22Rv1 (cell line): ENCODE measurements at regions not wholly inside any gene's neighbourhood (a gene's known extent, or its start where the extent isn't known, plus 50 kb on each side); places are given as distances from the start of the nearest gene placed in this dataset.
"Not testable (repeated sequence)": the region's sequence is repeated elsewhere in the genome, so short reads cannot be mapped to it uniquely, and the experiment has no call there.

Source experiments
- H3K27ac ChIP-seq: fragments of 450-650 bp; 2 replicates; pipeline ENCODE4 v1.5.1; 2017
- CTCF ChIP-seq: fragments of 450-650 bp; IDR thresholded peaks from 2 replicates; pipeline ENCODE4 v1.5.1; 2017; ENCODE audit warnings: mild to moderate bottlenecking
- ZFX ChIP-seq: fragments of 450-650 bp; IDR thresholded peaks from 2 replicates; pipeline ENCODE4 v1.6.1; 2017; ENCODE audit warnings: antibody characterized with exemption, borderline replicate concordance

DNA sequence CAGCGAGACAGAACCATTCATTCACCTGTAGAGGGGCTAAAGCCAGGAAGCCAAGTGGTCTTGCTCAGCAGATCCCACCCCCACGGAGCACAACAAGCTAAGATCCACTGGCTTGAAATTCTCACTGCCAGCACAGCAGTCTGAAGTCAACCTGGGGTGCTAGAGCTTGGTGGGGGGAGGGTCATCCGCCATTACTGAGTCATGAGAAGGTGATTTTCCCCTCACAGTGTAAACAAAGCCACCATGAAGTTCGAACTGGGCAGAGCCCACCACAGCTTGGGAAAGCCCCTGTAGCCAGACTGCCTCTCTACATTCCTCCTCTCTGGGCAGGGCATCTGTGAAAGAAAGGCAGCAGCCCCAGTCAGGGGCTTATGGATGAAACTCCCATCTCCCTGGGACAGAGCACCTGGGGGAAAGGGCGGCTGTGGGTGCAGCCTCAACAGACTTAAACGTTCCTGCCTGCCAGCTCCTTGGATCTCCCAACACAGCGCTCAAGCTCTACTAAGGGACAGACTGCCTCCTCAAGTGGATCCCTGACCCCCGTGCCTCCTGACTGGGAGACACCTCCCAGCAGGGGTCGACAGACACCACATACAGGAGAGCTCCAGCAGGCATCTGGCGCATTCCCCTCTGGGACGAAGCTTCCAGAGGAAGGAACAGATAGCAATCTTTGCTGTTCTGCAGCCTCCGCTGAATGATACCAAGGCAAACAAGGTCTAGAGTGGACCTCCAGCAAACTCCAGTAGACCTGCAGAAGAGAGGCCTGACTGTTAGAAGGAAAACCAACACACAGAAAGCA is 179.0 kb upstream of the KLF7 start:
- TF ChIP-seq CTCF: peak; percentile 12; the same call in 1 of the 2 replicates

GRCh38 chr2:207351171-207351570 is 178.6 kb upstream of the CREB1 start:
- H3K27ac ChIP-seq: no peak overlapping the region
- TF ChIP-seq ZFX: no peak
- TF ChIP-seq CTCF: no peak

More for the DNA sequence above, 179.0 kb upstream of the KLF7 start:
- not testable (repeated sequence) for H3K27ac ChIP-seq

DNA sequence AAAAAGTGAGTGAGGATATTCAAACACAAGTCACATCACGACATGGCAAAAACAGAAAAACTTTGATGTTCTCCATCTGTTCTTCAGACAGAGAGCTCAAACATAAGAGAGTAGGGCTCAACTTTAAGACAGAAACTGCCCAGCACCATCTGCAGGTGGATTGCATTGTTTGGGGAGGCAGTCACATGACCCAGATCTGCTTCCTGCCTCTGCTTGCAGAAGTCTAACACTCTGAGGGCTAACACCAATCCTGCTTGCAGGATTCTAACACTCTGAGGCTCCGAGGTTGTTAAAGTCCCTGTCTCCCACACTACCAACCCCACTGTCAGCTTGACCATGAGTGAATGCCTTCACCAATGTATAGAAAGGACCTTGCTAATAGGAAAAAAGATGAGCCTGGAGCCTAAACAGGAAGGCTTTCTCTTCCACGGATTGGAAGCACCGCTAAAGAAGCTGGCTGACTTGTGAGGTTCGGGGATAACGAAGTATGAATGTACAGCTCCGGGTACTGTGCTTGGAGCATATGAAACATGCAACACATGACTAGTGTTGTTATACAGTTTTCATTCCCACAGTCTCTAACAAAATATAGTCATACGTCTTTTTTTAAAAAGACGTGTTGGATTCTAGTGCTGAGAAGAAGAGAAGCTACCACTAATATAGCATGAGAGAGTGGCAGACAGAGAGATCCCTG is 176.6 kb upstream of the CREB1 start:
- TF ChIP-seq ZFX: no peak
- TF ChIP-seq CTCF: no peak
- H3K27ac ChIP-seq: no peak overlapping the region

DNA sequence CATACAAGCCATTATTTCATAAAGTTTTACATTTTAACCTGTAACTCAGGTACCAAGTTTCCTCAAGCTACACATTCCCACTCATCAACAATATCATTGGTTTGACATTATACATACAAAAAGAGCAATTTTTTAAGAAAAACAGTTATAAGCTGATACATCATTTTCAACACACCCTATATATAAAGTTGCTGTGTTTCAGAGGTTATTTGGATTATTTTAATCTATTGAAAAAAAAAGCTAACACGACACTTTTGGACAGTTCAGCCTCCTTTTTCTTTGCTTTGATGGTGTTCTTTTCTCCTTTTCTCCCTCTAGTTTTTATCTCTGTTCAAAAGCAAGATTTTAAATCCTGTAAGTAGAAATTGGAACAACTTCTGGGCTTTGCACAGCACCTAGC is 175.9 kb upstream of the CREB1 start:
- TF ChIP-seq CTCF: no peak
- TF ChIP-seq ZFX: no peak
- no peak overlapping the region for H3K27ac ChIP-seq

DNA sequence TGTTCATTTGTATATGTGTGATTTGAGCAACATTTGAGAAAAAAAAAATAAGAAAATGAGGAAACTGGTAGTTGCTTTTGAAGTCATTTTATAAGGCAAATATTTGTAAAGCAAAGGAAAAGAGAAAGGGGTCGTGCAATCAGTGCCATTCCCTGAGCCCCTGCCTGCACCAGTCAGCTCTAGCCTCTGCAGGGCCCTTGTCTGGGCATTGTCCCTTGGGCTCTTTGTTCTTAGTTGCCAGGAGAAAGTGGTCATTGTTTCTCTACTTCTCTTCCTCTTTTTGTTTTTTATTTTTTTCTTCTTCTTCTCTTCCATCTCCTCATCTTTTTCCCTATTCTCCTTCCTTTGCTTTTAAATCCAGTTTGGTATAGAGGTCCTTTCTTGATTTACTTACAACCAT is 175.3 kb upstream of the CREB1 start:
- TF ChIP-seq CTCF (no peak), ZFX (no peak)
- H3K27ac ChIP-seq: no peak overlapping the region

DNA sequence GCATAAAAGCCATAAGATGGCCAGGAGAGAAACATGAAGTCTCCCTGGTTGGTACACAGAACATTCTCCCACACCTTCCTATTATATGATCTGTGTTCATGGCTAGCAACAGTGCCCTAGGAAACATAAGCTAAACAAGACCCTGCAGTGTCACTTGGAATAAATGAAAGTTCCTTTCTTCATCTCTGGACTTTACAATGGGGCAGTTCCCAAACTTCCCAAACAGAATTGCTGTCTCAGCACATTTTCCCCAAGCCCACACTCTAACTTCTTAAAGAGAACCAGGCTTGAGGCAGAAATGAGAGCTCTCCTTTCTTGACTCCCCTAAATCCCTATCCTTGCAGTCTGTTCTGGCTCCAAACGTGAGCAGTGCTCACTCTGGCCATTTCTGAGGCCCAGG is 173.2 kb upstream of the CREB1 start:
- TF ChIP-seq CTCF: no peak
- TF ChIP-seq ZFX: no peak
- H3K27ac ChIP-seq: no peak overlapping the region

DNA sequence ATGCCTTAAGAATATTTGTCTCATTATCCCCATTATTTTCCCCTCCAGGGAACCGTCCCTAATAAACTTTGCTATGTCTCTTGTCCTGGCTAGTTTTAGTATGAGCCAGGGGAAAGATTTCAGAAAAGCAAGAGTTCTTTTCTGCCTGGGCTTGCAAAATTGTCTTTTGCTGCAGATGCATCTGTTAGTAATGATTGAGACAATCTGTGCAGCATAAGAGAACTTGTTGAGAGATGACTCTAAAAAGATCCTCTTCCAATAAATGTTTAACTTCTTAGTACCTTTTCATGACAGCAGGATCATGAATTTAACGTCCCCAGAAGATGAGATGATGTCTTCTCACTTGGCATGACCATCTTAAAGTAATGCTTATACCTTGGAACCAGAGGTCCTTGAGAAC is 172.5 kb upstream of the CREB1 start:
- H3K27ac ChIP-seq: no peak overlapping the region
- TF ChIP-seq ZFX (no peak), CTCF (no peak)
